ENCODE measurements at regions not wholly inside any gene's neighbourhood (a gene's known extent, or its start where the extent isn't known, plus 50 kb on each side); places are given as distances from the start of the nearest gene placed in this dataset.

GRCh38 chr10:20726381-20726780 lies 170.7 kb downstream of the NEBL start:
- Histone ChIP-seq H3K4me3 (ENCODE audit: low read depth, low read length) (no peak overlapping the region), H3K36me3 (replicated peaks) (no peaks in the 10 kb centered on the region), H3K27me3 (replicated peaks) (no peaks in the 10 kb centered on the region), H3K27ac (no peak overlapping the region)
- in situ Hi-C loops (cut with HindIII; ENCODE audit: low pct_ligation_motif_present, low sequenced_read_pairs): no loop called here
- no peak for TF ChIP-seq CTCF (IDR thresholded peaks at IDR 0.05; ENCODE audit: low read depth, low read length, missing control alignments)
- DNase-seq: no peak

- no peaks in the 10 kb centered on the region for H3K36me3 ChIP-seq (replicated peaks)
- no peak overlapping the region for H3K4me3 ChIP-seq (ENCODE audit: low read depth, low read length)
- DNase-seq: no peak
- TF ChIP-seq CTCF (IDR thresholded peaks at IDR 0.05; ENCODE audit: low read depth, low read length, missing control alignments): no peak
- no peaks in the 10 kb centered on the region for H3K27me3 ChIP-seq (replicated peaks)
- no peak overlapping the region for H3K27ac ChIP-seq
- in situ Hi-C loops (cut with HindIII; ENCODE audit: low pct_ligation_motif_present, low sequenced_read_pairs): no loop called here
Measured at GRCh38 chr10:20714979-20715378, 182.1 kb downstream of the NEBL start.

GRCh38 chr10:20714518-20714917 lies 182.6 kb downstream of the NEBL start:
- in situ Hi-C loops (cut with HindIII; ENCODE audit: low pct_ligation_motif_present, low sequenced_read_pairs): no loop called here
- no peak for DNase-seq
- H3K4me3 ChIP-seq (ENCODE audit: low read depth, low read length): no peak overlapping the region
- TF ChIP-seq CTCF (IDR thresholded peaks at IDR 0.05; ENCODE audit: low read depth, low read length, missing control alignments): no peak
- no peaks in the 10 kb centered on the region for H3K27me3 ChIP-seq (replicated peaks)
- no peak overlapping the region for H3K27ac ChIP-seq
- H3K36me3 ChIP-seq (replicated peaks): no peaks in the 10 kb centered on the region

- in situ Hi-C loops (cut with HindIII; ENCODE audit: low pct_ligation_motif_present, low sequenced_read_pairs): no loop called here
- Histone ChIP-seq H3K27me3 (replicated peaks) (no peaks in the 10 kb centered on the region), H3K36me3 (replicated peaks) (no peaks in the 10 kb centered on the region), H3K4me3 (ENCODE audit: low read depth, low read length) (no peak overlapping the region), H3K27ac (no peak overlapping the region)
- TF ChIP-seq CTCF (IDR thresholded peaks at IDR 0.05; ENCODE audit: low read depth, low read length, missing control alignments): no peak
- DNase-seq: no peak
Measured at GRCh38 chr10:20713420-20713819, 183.7 kb downstream of the NEBL start.

GRCh38 chr10:20712774-20713173 lies 184.3 kb downstream of the NEBL start:
- in situ Hi-C loops (cut with HindIII; ENCODE audit: low pct_ligation_motif_present, low sequenced_read_pairs): no loop called here
- no peak overlapping the region for H3K4me3 ChIP-seq (ENCODE audit: low read depth, low read length)

More at GRCh38 chr10:20712774-20713173, 184.3 kb downstream of the NEBL start:
- H3K36me3 ChIP-seq (replicated peaks): no peaks in the 10 kb centered on the region
- no peak for DNase-seq
- no peak overlapping the region for H3K27ac ChIP-seq
- H3K27me3 ChIP-seq (replicated peaks): no peaks in the 10 kb centered on the region
- TF ChIP-seq CTCF (IDR thresholded peaks at IDR 0.05; ENCODE audit: low read depth, low read length, missing control alignments): no peak

All from brain microvascular endothelial cell (primary cell).